NCI-H2081 treated with DMSO at 0.1 percent for 48 hours (cell line): ENCODE measurements at regions not wholly inside any gene's neighbourhood (a gene's known extent, or its start where the extent isn't known, plus 50 kb on each side); places are given as distances from the start of the nearest gene placed in this dataset.

Source experiments
- DNase-seq: peaks from one replicate; lab custom pipeline; 2025; lab: John Stamatoyannopoulos, UW

GRCh38 chr10:36173364-36173763, 531.3 kb upstream of the FZD8 start:
- no peak for DNase-seq

- DNase-seq = no peak
Measured at GRCh38 chr10:36171953-36172940, 530.2 kb upstream of the FZD8 start.

- DNase-seq = no peak
Measured at GRCh38 chr10:36171556-36171952, 529.5 kb upstream of the FZD8 start.

- DNase-seq = no peak
Measured at GRCh38 chr10:36170943-36171501, 528.9 kb upstream of the FZD8 start.

- no peak for DNase-seq
Measured at GRCh38 chr10:36170142-36170719, 528.1 kb upstream of the FZD8 start.

- no peak for DNase-seq
Measured at GRCh38 chr10:36168777-36169176, 526.7 kb upstream of the FZD8 start.

GRCh38 chr10:36164556-36165504, 522.7 kb upstream of the FZD8 start:
- DNase-seq = no peak

- no peak for DNase-seq
Measured at GRCh38 chr10:36163827-36164226, 521.7 kb upstream of the FZD8 start.

GRCh38 chr10:36157486-36157885, 515.4 kb upstream of the FZD8 start:
- DNase-seq = no peak

- DNase-seq = no peak
Measured at GRCh38 chr10:36148207-36148606, 506.1 kb upstream of the FZD8 start.

- no peak for DNase-seq
Measured at GRCh38 chr10:36147529-36147928, 505.4 kb upstream of the FZD8 start.

GRCh38 chr10:36141856-36142560, 499.9 kb upstream of the FZD8 start:
- DNase-seq = no peak

- no peak for DNase-seq
Measured at GRCh38 chr10:36129051-36129450, 487.0 kb upstream of the FZD8 start.

GRCh38 chr10:36126076-36126475, 484.0 kb upstream of the FZD8 start:
- DNase-seq = no peak

- DNase-seq = no peak
Measured at GRCh38 chr10:36119455-36119854, 477.4 kb upstream of the FZD8 start.

GRCh38 chr10:36118314-36118713, 476.2 kb upstream of the FZD8 start:
- no peak for DNase-seq

GRCh38 chr10:36117890-36118289, 475.8 kb upstream of the FZD8 start:
- no peak for DNase-seq

GRCh38 chr10:36117231-36117630, 475.1 kb upstream of the FZD8 start:
- no peak for DNase-seq

GRCh38 chr10:36116731-36117130, 474.6 kb upstream of the FZD8 start:
- no peak for DNase-seq

GRCh38 chr10:36116040-36116439, 473.9 kb upstream of the FZD8 start:
- no peak for DNase-seq

GRCh38 chr10:36115364-36115763, 473.3 kb upstream of the FZD8 start:
- DNase-seq = no peak
